ENCODE measurements at regions not wholly inside any gene's neighbourhood (a gene's known extent, or its start where the extent isn't known, plus 50 kb on each side); places are given as distances from the start of the nearest gene placed in this dataset.

GRCh38 chr10:57627642-57628178, 640.0 kb downstream of the IPMK start:
- TF ChIP-seq CTCF (IDR thresholded peaks at IDR 0.05) (no peak), POLR2A (IDR thresholded peaks at IDR 0.05) (no peak)

All from esophagus squamous epithelium (tissue), 4 donors.